ENCODE measurements at regions not wholly inside any gene's neighbourhood (a gene's known extent, or its start where the extent isn't known, plus 50 kb on each side); places are given as distances from the start of the nearest gene placed in this dataset.

DNA sequence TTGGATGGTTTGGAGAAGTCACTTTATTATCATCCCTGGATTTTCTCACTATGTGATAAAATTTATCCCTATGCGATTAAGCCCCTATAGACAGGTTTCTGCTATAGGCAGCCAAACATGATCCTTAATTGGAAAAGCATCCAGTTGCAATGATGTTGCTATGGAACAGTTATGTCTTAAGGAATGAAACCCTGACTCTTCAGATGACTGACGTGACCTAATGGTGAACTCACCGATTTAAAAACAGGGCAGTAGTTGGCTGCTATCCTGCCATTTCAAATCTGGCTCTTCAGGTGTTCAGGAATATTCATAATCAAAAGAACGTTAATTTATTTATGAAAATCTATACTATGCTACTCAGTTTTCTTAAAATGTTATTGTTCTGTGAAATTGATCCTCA lies 106.8 kb upstream of the ROBO1 start:
- DNase-seq (ENCODE audit: low spot score): no peak

DNA sequence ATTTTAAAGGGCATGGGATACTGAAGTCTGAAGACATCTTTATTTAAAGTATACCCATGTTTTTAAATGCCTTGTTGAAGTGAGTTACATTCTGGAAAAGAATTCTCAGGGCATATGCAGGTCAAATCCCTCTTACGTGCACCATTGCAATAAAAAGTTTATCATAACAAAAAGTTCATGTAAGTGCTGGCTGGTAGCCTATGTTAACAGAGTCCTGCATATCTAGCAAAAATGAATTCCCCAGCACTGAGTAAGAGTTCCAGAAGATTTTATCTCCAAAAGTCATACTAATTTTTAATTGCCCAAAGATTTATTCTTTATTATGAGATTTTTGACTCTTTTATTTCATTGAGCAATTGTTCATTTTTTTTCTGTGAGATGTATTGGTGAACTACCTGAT lies 104.7 kb upstream of the ROBO1 start:
- no peak for DNase-seq (ENCODE audit: low spot score)

GRCh38 chr3:79871656-79872055 lies 103.9 kb upstream of the ROBO1 start:
- no peak for DNase-seq (ENCODE audit: low spot score)

GRCh38 chr3:79870313-79870620 lies 102.5 kb upstream of the ROBO1 start:
- no peak for DNase-seq (ENCODE audit: low spot score)

DNA sequence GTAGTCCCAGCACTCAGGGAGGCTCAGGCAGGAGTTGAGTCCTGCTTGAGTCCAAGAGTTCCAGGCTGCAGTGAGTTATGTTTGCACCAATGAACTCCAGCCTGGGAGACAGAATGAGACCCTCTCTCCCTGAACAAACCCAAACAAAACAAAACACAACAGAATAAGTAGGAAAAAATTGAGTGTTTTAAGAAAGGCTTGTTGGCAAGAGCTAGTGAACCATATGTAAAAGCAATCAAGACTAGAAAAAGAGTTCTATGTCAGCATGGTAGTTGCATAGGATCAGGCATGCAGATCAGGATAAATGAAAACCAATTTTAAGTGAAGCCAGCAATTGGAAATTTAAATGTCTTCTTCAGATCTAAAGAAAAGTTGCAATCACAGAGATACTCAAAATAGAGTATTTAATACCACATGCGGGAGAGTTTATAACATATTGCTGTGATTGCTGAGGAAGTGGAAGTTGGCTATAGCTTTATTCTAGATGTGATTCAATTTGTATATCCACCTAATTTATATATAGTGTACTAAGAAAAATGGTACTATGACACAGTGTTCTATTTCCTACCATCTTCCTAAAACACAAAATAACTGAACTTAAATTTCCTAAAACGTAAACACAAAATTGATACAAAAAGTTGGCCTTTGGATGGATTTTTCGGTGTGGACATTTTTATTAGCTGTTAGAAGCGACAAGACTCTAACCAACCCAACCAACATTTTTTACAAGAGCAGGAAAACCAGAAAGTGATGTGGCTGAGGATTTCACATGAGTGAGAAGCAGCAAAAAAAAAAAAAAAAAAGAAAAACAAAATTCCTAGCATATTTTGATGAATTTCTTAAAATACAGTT lies 101.9 kb upstream of the ROBO1 start:
- no peak for DNase-seq (ENCODE audit: low spot score)

GRCh38 chr3:79866162-79866561 lies 98.4 kb upstream of the ROBO1 start:
- DNase-seq (ENCODE audit: low spot score): no peak

GRCh38 chr3:79864077-79864476 lies 96.3 kb upstream of the ROBO1 start:
- no peak for DNase-seq (ENCODE audit: low spot score)

DNA sequence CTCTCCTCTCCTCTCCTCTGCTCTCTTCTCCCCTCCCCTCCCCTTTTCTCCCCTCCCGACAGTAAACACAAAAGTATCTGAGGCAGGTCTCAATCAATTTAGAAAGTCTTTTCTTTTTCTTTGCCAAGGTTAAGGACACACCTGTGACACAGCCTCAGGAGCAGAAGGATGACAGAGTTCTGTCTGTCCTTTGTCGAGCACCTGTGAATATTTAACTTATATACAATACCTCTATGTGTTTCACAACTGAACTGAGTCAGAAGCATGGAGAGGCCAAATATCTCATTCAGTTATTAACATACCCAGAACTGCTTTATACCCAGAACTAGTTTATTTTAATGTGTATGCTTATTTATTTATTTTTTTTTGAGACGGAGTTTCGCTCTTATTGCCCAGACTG lies 81.1 kb upstream of the ROBO1 start:
- DNase-seq (ENCODE audit: low spot score): no peak

- DNase-seq (ENCODE audit: low spot score): no peak
These were observed 80.1 kb upstream of the ROBO1 start for GRCh38 chr3:79847928-79848327.

DNA sequence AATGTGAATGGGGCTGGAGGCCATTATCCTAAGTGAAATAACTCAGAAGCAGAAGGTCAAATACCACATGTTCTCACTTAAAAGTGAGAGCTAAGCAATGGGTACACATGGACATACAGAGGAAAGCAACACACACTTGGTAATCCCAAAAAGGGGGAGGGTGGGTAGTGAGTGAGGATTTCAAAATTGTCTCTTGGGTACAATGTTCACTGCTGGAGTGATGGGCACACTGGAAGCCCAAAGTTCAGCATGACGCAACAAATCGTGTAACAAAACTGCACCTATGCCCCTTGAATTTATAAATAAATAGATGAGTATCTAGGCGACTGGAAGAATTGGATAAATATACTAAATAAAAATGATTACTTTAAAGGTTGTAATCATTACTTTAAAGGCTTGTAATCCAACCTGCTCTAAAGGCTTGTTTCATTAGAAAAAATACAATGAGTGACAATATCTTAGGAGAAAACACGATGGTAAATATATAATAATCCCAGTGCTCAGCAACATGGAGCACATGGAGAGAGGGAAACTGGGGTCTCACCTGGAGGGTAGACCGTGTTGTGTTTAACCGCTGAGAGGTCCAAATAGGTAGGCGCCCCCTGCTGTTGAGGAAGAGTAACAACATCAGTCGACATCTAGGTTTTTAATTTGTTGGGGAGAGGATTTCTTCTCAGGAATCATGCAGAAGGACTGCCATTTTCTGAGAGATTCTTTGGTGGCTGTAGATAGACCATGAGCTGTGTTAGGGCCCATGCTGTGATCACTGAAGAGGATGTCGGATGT lies 78.5 kb upstream of the ROBO1 start:
- no peak for DNase-seq (ENCODE audit: low spot score)

DNA sequence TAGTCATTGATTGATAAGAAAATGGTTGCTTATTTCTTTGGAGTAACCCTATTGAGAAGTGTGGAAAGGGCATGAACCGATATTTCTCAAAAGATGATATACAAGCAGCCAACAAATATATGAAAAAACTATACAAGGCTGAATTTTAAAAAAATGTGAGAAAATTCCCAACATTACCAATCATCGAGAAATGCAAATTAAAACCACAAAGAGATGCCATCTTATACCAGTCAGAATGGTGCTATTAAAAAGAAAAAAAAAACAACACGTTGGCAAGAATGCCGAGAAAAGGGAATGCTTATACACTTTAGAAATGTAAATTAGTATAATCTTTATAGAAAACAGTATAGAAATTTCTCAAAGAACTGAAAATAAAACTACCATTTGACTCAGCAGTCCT lies 77.7 kb upstream of the ROBO1 start:
- DNase-seq (ENCODE audit: low spot score): no peak

- no peak for DNase-seq (ENCODE audit: low spot score)
These were observed 76.4 kb upstream of the ROBO1 start for GRCh38 chr3:79844176-79844575.

DNA sequence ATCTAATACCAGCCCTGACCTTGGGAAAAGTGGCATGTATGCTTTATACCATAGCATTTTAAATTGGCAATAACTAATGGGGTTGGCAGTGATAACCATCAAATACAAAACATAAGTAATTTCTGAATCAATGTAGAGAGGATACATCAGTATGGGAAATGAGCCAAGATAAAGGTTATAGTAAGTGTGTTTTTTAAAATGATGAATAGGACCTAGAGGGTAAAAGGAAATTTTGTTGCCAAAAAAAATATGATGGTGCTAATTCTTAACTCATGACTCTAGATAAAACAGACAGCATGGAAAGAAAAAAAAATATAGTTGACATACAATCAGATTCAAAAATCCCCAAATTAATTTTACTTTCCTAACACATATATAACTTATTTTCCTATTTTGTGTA lies 75.4 kb upstream of the ROBO1 start:
- no peak for DNase-seq (ENCODE audit: low spot score)

DNA sequence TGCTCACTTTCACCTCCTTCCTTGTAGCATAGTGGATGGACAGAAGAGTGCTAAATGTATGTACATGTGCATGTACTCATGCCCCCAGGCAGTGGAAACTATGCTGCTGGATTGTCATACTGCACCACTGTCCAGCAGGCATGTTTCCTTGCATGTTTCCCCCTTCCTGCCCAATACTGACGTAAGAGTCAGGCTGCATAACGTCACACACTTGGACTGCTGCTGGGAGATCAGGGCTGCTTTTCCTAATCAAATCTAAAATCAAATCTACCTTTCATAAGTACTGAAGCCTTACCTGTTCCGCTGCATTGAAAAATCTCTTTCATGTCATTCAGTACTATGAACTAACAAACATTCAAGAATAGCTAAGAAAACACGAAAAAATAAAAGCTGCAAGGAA lies 67.9 kb upstream of the ROBO1 start:
- DNase-seq (ENCODE audit: low spot score): no peak

DNA sequence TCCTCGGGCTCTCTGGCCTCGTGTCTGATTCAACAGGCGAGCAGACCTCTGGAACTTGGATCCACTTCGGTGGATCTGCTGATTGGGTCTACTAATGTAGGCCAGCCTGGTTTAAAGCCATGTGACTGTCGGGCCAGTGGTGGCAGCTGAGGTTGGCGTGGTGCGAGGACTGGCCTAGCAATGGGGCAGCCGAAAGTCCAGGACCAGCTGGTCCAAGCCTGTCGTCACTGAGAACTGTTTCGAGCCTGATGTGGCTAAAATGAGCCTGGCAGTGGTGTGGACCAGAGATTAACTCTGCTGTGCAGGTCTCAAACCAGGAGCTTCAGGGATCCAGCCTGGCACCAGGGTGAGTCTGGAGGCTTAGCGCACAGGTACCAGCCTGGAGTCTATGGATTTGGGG lies 56.4 kb upstream of the ROBO1 start:
- DNase-seq (ENCODE audit: low spot score): no peak

- DNase-seq (ENCODE audit: low spot score): no peak
These were observed 54.3 kb upstream of the ROBO1 start for GRCh38 chr3:79822076-79822475.

GRCh38 chr3:79820089-79820488 lies 52.3 kb upstream of the ROBO1 start:
- no peak for DNase-seq (ENCODE audit: low spot score)

DNA sequence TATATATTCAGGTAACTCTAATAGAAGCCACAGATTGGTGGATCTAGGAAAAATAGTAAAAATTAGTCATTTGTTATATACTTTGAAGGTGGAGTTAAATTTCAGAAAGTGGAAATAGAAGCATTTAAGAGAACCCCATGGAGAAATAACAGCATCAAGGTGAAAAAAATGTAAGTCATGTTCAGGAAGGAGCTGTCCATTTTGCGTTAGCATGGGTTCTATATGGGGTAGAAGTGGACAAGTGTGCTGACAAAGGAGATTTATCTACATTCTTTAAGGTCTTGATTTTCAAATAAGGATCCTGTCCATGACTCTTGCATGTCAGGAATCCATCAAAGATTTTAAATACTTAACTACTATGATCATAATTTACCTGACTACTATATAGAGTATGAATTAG lies 50.2 kb upstream of the ROBO1 start:
- no peak for DNase-seq (ENCODE audit: low spot score)
